ENCODE measurements at regions not wholly inside any gene's neighbourhood (a gene's known extent, or its start where the extent isn't known, plus 50 kb on each side); places are given as distances from the start of the nearest gene placed in this dataset.

DNA sequence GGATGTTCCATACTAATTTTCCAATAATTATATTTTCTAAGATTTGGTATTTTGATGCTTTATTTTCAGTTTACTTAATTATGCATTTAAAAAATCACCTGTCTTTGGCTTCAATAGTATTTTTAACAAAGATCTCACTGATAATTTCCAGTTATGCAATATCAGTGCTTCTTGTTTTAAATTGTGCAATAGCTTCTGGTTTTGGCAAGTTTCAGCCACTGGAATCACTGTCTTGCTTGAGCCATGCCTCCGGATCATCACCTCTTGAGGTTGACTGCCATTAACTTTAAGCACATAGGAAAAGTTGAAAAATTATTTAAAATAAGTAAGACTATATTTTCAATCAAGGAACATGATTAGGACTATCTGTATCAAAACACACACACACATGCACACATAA, 1242.1 kb downstream of the HACE1 start:
- no peak for TF ChIP-seq POLR2A (IDR thresholded peaks at IDR 0.05)
- TF ChIP-seq CTCF (IDR thresholded peaks at IDR 0.05) = no peak

Data from tibial nerve (tissue), 3 donors.